HL-60 (cell line): ENCODE measurements at regions not wholly inside any gene's neighbourhood (a gene's known extent, or its start where the extent isn't known, plus 50 kb on each side); places are given as distances from the start of the nearest gene placed in this dataset.

ENCODE experiments used
- POLR2AphosphoS5 ChIP-seq: IDR thresholded peaks from 2 replicates; pipeline ENCODE4 v1.6.1; 2012; ENCODE audit warnings: low read depth
- TF ChIP-seq, protein P1 (sequence below): IDR thresholded peaks from one replicate; pipeline ENCODE4 v1.5.1; 2011; ENCODE audit warnings: low read length, control low read depth, inconsistent platforms; ENCODE audit not compliant: insufficient read depth

DNA sequence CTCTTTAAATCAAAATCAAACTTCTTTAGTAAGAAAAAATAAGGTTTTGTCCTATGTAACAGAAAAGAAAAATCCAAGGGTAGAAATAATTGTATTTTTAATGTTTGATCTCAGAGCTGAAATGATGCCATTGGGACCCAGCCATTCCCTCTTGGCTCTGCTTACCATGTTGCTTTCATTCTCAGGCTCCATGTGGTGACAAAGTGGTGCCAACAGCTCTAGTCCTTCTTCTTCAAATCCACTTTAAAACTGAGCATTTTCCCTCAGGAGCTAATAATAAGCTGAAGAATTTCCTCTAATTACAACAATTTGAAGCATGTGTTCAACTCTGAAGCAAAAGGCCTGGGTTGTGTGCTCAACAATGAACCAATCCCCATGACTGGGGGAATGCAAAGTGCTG lies 327.9 kb downstream of the EN1 start:
- TF ChIP-seq, protein P1, sequence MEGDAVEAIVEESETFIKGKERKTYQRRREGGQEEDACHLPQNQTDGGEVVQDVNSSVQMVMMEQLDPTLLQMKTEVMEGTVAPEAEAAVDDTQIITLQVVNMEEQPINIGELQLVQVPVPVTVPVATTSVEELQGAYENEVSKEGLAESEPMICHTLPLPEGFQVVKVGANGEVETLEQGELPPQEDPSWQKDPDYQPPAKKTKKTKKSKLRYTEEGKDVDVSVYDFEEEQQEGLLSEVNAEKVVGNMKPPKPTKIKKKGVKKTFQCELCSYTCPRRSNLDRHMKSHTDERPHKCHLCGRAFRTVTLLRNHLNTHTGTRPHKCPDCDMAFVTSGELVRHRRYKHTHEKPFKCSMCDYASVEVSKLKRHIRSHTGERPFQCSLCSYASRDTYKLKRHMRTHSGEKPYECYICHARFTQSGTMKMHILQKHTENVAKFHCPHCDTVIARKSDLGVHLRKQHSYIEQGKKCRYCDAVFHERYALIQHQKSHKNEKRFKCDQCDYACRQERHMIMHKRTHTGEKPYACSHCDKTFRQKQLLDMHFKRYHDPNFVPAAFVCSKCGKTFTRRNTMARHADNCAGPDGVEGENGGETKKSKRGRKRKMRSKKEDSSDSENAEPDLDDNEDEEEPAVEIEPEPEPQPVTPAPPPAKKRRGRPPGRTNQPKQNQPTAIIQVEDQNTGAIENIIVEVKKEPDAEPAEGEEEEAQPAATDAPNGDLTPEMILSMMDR, result no peak
- TF ChIP-seq POLR2AphosphoS5, result no peak
